RWPE2 (cell line): ENCODE measurements at regions not wholly inside any gene's neighbourhood (a gene's known extent, or its start where the extent isn't known, plus 50 kb on each side); places are given as distances from the start of the nearest gene placed in this dataset.

Source experiments
- ATAC-seq: fragments of 200-7000 bp; cut with Tn5 transposase; 3 replicates; pipeline ENCODE4 v1.9.1; 2021; ENCODE audit warnings: low read depth
- DNase-seq: peaks from one replicate; pipeline ENCODE4 v3.0.0-alpha.2; 2020; ENCODE audit warnings: low spot score
- H3K27ac ChIP-seq: fragments of 450-650 bp; 2 replicates; pipeline ENCODE4 v1.5.1; 2017; ENCODE audit warnings: mild to moderate bottlenecking; ENCODE audit not compliant: poor library complexity, severe bottlenecking
- H3K27me3 ChIP-seq: fragments of 250-450 bp; sonication (Bioruptor Pico); 2 replicates; pipeline ENCODE4 v1.5.1; 2021; ENCODE audit warnings: mild to moderate bottlenecking, moderate library complexity; ENCODE audit not compliant: insufficient read depth, poor library complexity, severe bottlenecking
- H3K36me3 ChIP-seq: fragments of 250-450 bp; sonication (Bioruptor Pico); 2 replicates; pipeline ENCODE4 v1.5.1; 2020; ENCODE audit warnings: low read depth, mild to moderate bottlenecking, moderate library complexity
- H3K4me1 ChIP-seq: fragments of 250-450 bp; sonication (Bioruptor Pico); 2 replicates; pipeline ENCODE4 v1.5.1; 2021; ENCODE audit warnings: mild to moderate bottlenecking, moderate library complexity; ENCODE audit not compliant: insufficient read depth, poor library complexity, severe bottlenecking
- H3K4me3 ChIP-seq: fragments of 250-450 bp; sonication (Bioruptor Pico); 2 replicates; pipeline ENCODE4 v1.5.1; 2021; ENCODE audit warnings: mild to moderate bottlenecking, moderate library complexity; ENCODE audit not compliant: severe bottlenecking
- H3K9me3 ChIP-seq: fragments of 250-450 bp; sonication (Bioruptor Pico); 2 replicates; pipeline ENCODE4 v1.5.1; 2021; ENCODE audit warnings: mild to moderate bottlenecking, moderate library complexity; ENCODE audit not compliant: severe bottlenecking
- CTCF ChIP-seq: fragments of 450-650 bp; IDR thresholded peaks from one replicate; pipeline ENCODE4 v1.5.1; 2017; ENCODE audit warnings: mild to moderate bottlenecking, moderate library complexity; ENCODE audit not compliant: poor library complexity, severe bottlenecking

DNA sequence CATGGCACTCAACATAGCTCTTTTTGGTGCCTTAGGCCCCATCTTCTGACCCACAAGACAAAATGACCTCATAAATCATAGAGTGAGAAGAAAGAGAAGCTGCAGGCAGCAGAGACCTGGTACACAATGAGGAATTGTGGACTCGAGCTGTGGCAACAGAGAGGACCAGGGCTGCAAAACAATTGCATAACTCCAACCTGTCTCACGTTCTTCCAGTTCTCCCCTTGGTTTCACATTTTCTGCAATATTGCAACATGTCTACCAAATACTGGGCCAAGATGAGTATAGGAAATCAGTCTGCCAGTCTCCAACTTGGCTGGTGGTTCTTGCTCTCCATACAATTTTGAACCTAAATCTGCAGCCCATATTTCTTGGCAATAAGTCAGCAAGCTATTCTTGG is 105.3 kb downstream of the KDR start:
- Histone ChIP-seq H3K27ac (no peak overlapping the region), H3K36me3 (no peaks in the 10 kb centered on the region), H3K4me1 (peaks cover 20% of the 10 kb centered on the region), H3K9me3 (no peaks in the 10 kb centered on the region), H3K4me3 (no peak overlapping the region), H3K27me3 (no peaks in the 10 kb centered on the region)
- ATAC-seq (no peak), DNase-seq (no peak)
- TF ChIP-seq CTCF, result no peak

GRCh38 chr4:55018978-55019377 is 106.4 kb downstream of the KDR start:
- DNase-seq (no peak), ATAC-seq (no peak)
- TF ChIP-seq CTCF, result no peak
- Histone ChIP-seq H3K36me3 (no peaks in the 10 kb centered on the region), H3K27me3 (no peaks in the 10 kb centered on the region), H3K27ac (no peak overlapping the region), H3K4me3 (no peak overlapping the region), H3K9me3 (no peaks in the 10 kb centered on the region), H3K4me1 (peaks cover 13% of the 10 kb centered on the region)

- Histone ChIP-seq H3K36me3 (no peaks in the 10 kb centered on the region), H3K4me1 (peaks cover 13% of the 10 kb centered on the region), H3K27me3 (no peaks in the 10 kb centered on the region), H3K27ac (no peak overlapping the region), H3K4me3 (no peak overlapping the region), H3K9me3 (no peaks in the 10 kb centered on the region)
- DNase-seq, result no peak
- no peak for TF ChIP-seq CTCF
- no peak for ATAC-seq
These were observed 106.9 kb downstream of the KDR start for GRCh38 chr4:55018521-55018920.

DNA sequence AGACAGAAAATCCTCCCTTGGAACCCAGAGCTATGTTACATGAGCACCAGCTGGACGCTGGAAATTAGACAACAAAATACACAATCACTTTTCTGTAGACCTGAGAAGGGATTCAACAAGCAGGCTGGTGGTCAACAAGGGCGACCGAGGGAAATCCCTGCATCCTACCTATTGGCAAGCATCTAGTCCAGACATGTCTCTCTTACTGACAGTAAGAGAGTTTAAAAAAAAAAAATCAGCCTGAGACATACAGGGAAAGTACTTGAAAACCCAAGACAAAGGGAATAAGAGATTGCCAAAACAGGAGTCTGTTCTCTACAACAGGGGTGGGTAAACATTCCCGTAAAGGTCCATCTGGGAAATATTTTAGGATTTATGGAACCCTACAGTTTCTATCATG is 108.0 kb downstream of the KDR start:
- peaks cover 13% of the 10 kb centered on the region for H3K4me1 ChIP-seq
- no peak for ATAC-seq

DNA sequence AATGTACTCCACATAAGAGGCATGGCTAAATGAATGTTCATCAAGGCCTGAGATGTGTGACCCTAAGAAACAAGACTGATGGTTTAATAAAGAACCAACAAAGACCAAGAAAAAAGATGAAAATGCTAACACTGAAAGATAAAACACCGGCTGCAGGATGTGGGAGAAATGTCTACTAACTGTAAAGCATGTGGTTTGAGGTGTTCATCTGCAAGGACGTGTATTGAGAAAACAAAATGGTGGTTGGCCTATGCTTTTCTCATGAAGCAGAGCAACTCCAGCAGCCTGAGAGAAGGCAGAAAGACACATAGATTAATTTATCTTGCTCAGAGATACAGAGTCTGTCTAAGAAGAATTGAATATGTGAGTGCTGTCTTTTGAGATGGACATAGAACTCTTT is 109.3 kb downstream of the KDR start:
- no peak for ATAC-seq
- no peak for DNase-seq
- H3K4me3 ChIP-seq, result no peak overlapping the region
- no peaks in the 10 kb centered on the region for H3K27me3 ChIP-seq
- H3K27ac ChIP-seq, result no peak overlapping the region
- H3K4me1 ChIP-seq, result peaks cover 13% of the 10 kb centered on the region
- H3K36me3 ChIP-seq, result no peaks in the 10 kb centered on the region
- H3K9me3 ChIP-seq, result no peaks in the 10 kb centered on the region
- TF ChIP-seq CTCF, result no peak

More for the DNA sequence above, 108.0 kb downstream of the KDR start:
- H3K27me3 ChIP-seq, result no peaks in the 10 kb centered on the region
- no peak overlapping the region for H3K4me3 ChIP-seq
- H3K27ac ChIP-seq, result no peak overlapping the region
- H3K36me3 ChIP-seq, result no peaks in the 10 kb centered on the region
- no peak for DNase-seq
- no peaks in the 10 kb centered on the region for H3K9me3 ChIP-seq
- TF ChIP-seq CTCF, result no peak
